NCI-H1105 treated with DMSO at 0.1 percent for 48 hours (cell line): ENCODE measurements at regions not wholly inside any gene's neighbourhood (a gene's known extent, or its start where the extent isn't known, plus 50 kb on each side); places are given as distances from the start of the nearest gene placed in this dataset.

Source experiments
- DNase-seq: peaks from one replicate; lab custom pipeline; 2025; lab: John Stamatoyannopoulos, UW

DNA sequence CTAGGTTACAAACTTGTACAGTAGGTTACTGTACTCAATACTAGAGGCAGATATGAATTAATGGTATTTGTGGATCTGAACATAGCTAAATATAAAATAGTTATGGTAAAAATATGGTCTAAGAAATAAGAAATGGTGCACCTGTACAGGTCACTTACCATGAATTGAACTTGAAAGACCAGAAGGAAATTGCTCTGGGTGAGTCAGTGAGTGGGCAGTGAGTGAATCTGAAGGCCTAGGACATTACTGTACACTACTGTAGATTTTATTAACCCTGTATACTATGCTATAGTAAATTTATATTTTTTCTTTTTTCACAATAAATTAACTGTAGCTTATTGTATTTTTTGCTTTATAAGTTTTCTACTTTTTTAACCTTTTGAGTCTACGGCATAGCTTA is 1020.4 kb downstream of the CDH18 start:
- no peak for DNase-seq

DNA sequence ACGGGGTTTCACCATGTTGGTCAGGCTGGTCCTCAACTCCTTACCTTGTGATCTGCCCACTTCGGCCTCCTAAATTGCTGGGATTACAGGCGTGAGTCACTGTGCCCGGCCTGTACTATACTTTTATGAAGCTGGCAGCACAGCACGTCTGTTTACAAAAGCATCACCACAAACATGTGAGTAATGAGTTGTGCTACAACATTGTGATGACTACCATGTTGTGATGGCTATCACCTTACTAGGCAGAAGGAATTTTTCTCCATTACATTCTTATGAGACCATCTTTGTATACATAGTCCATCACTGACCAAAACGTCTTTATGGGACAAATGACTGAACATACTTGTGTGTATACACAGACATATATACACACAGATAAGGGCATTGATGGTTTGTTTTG is 1019.0 kb downstream of the CDH18 start:
- DNase-seq, result no peak

DNA sequence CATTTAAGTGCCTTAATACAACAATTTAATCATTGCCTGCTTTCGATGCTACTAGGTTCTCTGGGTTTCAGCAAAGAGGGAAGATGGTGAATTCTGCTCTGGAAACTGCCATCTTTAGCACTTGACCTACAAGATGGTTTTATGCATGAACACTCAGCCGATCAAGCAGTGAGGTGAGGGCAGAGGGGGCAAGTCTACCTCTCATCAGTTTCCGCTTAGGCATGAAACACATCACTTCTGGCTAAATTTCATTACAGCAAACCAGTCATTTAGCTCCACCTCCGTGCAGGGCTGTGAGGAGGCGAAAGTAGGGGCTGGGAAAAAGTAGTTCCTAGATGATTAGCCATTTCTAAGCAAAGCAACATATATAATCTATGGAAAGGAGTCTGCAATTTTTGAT is 1018.0 kb downstream of the CDH18 start:
- no peak for DNase-seq

DNA sequence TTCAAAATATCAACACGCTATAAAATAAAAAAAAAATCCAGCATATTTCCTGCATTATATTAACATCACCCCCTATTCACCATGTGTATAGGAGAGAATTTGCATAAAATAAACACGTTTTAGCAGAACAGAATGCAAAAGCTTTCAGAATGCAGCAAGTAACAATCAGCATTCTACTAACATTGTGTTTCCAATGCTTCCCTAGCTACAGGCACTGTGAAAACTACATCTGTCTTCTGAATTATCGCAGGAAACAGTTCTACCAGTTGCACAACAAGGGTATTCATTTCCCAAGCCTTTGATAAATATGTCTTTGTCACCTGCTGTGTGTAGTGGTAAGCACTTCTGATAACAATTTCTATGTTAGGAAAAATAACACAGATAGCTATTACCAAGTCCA is 1015.8 kb downstream of the CDH18 start:
- DNase-seq, result no peak

GRCh38 chr5:18975624-18976023 is 1012.4 kb downstream of the CDH18 start:
- no peak for DNase-seq

DNA sequence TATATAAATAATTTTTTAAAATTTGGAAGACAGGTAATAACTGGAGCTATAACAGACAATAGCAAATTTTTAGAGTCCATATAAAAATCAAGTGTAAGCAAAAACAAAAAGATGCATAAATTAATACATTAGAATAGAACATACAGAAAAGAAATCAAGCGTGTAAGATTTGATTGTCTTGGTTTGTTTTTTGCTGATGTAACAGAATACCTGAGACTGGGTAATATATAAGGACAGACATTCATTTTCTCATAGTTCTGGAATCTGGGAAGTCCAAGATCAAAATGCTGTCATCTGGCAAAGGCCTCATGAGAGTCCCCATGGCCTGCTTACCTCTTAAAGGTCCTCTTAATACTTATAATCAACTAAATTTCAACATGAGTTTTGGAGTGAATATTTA is 1010.1 kb downstream of the CDH18 start:
- DNase-seq, result no peak

DNA sequence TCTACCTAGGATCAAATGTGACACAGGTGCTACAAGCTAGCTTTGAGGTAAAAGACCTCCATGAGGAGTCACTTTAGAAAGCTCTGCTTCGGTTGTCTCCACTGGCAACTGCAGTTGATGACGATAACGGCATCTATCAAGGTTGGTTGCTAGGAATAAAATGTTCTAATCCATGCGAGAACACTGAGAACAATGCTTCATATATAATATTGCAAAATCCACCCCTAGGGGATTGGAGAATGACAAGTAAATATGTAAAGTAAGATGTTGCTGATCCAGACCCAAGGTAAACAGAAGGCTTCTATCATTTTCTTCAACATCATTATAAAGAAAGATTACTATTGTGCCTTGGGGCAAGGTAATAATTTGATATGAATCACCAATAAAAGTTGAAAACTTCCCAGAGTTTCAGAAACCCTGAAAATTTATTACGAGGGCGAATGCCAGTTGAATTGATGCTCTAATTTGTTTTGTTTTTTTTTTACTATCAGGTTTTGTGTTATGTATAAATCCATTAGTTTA is 1003.4 kb downstream of the CDH18 start:
- DNase-seq, result no peak

DNA sequence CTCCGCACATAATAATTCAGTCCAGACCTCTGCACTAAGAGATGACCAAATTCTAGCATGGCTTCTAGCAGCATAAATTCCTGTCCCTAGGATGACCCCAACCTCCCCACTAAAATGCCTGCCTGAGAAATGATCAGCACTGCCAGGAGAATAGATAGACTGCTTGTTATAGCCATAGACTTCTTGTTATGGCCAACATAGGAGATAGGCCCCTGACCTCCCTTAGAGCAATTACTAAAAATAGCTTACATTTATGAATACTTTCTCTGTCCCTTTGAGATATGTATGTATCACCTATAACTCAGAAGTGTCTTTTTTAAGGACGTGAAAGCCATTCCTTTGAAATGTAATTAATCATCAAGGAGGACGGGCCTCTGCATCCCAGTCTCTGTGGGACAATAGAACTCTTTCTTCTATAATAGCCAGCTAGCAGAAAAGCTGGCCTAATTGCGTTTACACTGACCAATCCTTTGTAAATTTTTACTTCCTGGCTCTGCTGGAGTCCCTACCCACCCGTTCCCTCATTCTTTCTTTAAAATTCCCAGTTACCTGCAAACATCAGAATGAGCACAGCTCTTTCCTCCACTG is 1002.7 kb downstream of the CDH18 start:
- DNase-seq, result no peak

DNA sequence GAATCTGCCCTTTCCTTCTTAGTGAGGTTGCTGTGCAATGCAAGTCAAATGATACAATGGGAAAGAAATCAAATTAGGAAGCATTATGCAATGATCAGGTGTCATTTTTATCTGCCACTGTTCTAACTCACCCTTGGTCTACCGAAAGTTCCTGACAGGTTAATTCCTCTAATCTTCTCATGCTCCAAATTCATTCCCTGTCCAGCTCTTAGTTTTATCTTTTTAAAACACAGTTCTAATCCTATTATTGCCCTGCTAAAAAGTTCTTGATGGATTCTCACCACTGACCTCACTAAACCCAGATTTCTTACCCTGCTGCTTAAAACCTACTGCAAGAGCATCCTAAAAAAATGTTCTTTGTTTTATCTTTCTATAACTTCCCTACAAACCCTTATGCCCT is 1000.9 kb downstream of the CDH18 start:
- DNase-seq, result no peak

DNA sequence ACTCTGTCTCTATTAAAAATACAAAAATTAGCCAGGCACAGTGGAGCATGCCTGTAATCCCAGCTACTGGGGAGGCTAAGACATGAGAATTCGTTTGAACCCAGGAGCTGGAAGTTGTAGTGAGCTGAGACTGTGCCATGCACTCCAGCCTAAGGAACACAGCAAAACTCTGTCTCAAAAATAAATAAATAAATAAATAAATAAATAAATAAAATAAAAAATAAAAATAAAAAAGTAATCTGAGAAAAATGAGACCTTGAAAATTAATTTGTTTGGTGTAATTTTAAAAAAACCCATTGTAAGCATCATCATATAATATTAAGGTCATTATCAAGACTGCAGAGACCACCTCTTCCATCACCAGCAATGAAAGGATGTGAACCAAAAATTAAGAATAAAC is 997.1 kb downstream of the CDH18 start:
- no peak for DNase-seq

DNA sequence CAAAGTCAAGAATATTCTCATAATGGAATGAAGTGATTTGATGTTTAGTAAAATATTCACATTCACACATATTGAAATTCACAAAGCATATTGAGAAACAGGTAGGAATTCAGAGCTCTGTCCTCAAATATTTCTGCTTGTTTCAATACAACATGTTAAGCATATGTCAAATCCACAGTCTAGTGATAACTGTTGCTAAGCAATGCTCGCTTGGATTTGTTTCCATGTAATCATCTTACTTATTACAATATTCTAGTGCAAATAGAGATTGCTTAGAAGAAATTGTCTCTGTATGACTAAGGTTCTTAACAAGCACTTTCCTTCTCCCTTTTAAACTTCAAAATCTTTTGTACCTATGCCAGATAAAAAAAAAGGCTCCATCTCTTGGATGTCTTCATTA is 995.7 kb downstream of the CDH18 start:
- DNase-seq, result no peak

DNA sequence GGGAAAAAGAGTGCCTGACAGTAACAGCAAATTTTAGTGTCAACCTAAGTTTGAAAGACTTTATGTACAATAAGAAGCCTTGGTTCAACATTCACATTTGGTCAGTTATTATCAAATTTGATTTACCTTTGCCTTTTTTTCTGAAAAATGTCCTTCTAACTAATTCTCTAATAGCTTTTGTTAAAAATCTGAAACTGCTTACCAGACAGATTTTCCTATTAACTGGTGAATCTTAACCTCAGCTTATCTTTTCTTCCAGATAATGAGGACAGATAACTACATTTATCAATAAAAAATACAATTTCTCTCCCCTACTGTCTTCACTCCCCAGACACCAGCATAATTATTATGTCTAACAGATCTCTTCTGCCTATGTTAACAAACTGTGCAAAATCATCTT is 988.5 kb downstream of the CDH18 start:
- no peak for DNase-seq

DNA sequence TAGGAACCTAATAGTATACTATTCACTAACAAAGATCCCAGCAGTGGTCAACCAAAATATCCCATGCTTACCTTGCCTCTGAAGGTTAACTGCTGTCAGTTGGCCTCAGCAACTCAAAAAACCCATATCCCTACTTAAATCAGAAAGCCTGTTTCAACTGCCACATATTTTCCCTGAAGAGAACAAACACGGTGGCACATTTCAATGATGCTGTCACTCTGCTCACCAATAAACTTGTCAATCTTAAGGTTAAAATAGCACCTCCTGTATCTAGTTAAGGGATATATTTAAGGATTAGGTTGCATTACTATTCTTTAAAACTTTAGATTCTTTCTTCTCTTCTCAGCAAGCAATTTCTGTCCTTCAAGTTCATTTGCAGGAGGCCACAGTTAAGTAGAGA is 986.9 kb downstream of the CDH18 start:
- no peak for DNase-seq

DNA sequence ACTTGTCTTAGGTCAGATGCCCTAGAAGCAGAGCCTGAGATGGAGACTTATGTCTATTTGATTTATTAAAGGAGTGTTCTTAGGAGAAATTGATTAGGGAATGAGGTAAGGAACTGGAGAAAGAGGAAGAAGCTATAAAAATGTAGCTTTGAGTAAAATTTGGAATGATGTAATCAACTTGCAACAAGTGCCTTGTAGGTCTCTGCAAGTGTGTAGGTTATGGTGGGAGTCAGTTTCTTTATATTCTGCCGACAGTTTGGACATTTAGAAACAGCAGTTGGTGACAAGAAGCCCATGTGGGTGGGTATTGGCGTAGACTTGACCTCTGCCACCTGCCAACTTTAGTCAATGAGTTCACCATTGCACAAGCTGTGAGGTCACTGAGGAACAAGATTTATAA is 986.5 kb downstream of the CDH18 start:
- no peak for DNase-seq

- no peak for DNase-seq
Observed at GRCh38 chr5:19002111-19002510, 985.9 kb downstream of the CDH18 start.

DNA sequence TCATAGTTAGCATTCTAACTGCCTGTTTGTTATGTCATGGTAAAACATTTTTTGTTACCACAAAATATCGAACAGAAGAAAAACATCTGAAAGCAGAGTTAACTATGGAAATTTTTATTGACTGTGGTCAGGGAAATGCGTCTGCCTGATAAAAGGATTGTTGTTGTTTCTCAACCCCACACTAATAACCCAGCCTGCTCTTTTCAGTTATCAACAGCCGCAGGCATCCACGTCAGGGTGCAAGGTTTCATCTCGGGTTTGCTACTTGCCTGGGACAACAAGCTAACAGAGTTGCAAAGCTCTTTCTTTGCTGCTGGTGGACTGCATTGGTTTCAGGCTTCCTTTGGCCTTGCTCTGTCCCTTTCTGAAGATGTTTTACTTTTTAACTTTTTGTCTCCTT is 969.2 kb downstream of the CDH18 start:
- no peak for DNase-seq

DNA sequence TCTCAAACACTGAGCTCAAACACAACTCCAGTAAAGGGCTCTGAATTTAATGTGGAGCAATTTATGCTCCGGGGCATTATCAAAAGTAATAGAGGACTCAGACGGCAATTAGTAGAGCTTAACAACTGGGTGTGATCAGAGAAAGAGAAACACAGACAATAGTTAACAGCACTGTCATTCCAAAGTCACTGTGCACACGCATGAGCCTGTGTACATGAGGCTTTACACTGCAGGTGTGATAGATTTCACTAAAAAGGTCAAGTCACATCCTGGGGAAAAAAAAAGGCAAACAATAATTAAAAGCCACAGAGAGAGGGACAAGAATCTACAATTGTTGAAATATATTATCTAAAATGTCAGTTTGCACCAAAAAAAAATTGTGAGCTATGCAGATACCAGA is 956.5 kb downstream of the CDH18 start:
- DNase-seq, result no peak

DNA sequence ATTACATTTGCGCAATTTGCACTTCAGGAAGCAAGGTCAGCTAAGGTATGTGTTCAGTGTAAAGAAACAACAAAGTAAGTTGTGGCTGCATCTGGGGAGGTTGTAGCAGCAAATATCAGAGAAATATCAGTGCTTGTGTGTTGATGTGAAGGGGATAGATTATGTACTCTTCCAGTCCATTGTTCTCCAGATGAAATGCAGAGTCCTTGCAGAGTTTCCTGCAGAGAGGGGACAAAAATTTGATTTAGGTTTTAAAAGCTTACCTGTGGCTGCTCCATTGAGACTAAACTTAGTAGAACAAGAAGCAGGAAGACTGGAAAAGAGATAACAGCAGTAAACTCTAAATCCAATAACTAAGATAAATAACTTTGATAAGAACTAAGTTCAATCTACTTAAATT is 952.2 kb downstream of the CDH18 start:
- no peak for DNase-seq

- DNase-seq, result no peak
Observed at GRCh38 chr5:19042106-19042505, 945.9 kb downstream of the CDH18 start.

- no peak for DNase-seq
Observed at GRCh38 chr5:19044311-19044710, 943.7 kb downstream of the CDH18 start.

- no peak for DNase-seq
Observed at GRCh38 chr5:19044931-19045695, 942.9 kb downstream of the CDH18 start.

- DNase-seq, result no peak
Observed at GRCh38 chr5:19047277-19047676, 940.7 kb downstream of the CDH18 start.

GRCh38 chr5:19048726-19049125 is 939.3 kb downstream of the CDH18 start:
- no peak for DNase-seq

- DNase-seq, result no peak
Observed at GRCh38 chr5:19058216-19058615, 929.8 kb downstream of the CDH18 start.
